Panc1 (cell line): ENCODE measurements at regions not wholly inside any gene's neighbourhood (a gene's known extent, or its start where the extent isn't known, plus 50 kb on each side); places are given as distances from the start of the nearest gene placed in this dataset.

Source experiments
- ATAC-seq: fragments of 200-7000 bp; cut with Tn5 transposase; 2 replicates; pipeline ENCODE4 v1.9.1; 2020; ENCODE audit warnings: mild to moderate bottlenecking, moderate library complexity
- BruUV-seq: library from RNA; stranded (reverse); fragments of 400-500 nt; replicated peaks from 2 replicates; lab custom pipeline; 2021; lab: Mats Ljungman, UMichigan
- CTCF ChIA-PET: fragments of 300-600 bp; sonication (Branson Sonifier 250); formaldehyde crosslinking; loops from one replicate; lab custom pipeline; 2022; ENCODE audit warnings: antibody characterized with exemption; lab: Charles Lee
- POLR2A ChIA-PET: fragments of 300-600 bp; sonication (Branson Sonifier 250); formaldehyde crosslinking; loops from one replicate; lab custom pipeline; 2022; ENCODE audit warnings: antibody characterized with exemption; lab: Charles Lee
- DNase-seq: peaks from one replicate; pipeline ENCODE4 v3.0.0-alpha.2; 2010; ENCODE audit warnings: low read depth, low spot score
- H3K27ac ChIP-seq: 2 replicates; pipeline ENCODE4 v1.5.1; 2011; ENCODE audit warnings: mild to moderate bottlenecking, low read length, inconsistent platforms
- H3K27me3 ChIP-seq: fragments of 200-500 bp; sonication (Bioruptor generic); 2 replicates; pipeline ENCODE4 v1.6.0; 2014; ENCODE audit warnings: low read length, inconsistent platforms; ENCODE audit not compliant: control insufficient read depth, insufficient read depth
- H3K36me3 ChIP-seq: fragments of 200-500 bp; sonication (Bioruptor generic); 2 replicates; pipeline ENCODE4 v1.5.1; 2014; ENCODE audit warnings: inconsistent platforms, mild to moderate bottlenecking, low read length, moderate library complexity; ENCODE audit not compliant: control insufficient read depth, insufficient read depth
- H3K4me1 ChIP-seq: 2 replicates; pipeline ENCODE4 v1.5.1; 2011; ENCODE audit warnings: inconsistent platforms, mild to moderate bottlenecking, low read length, moderate library complexity; ENCODE audit not compliant: control insufficient read depth, insufficient read depth
- H3K4me3 ChIP-seq, 2 experiments: 2 replicates each; pipeline ENCODE4 v1.5.1; 2011 to 2012; ENCODE audit warnings: low read depth in 2 of 2, low read length in 2 of 2, mild to moderate bottlenecking in 2 of 2, inconsistent platforms in 1 of 2, moderate library complexity in 1 of 2
- H3K9me3 ChIP-seq: fragments of 200-500 bp; sonication (Bioruptor generic); 2 replicates; pipeline ENCODE4 v1.5.1; 2014; ENCODE audit warnings: low read depth, mild to moderate bottlenecking, inconsistent platforms, low read length, moderate library complexity; ENCODE audit not compliant: control insufficient read depth, insufficient read depth
- POLR2AphosphoS5 ChIP-seq: IDR thresholded peaks from 2 replicates; pipeline ENCODE4 v1.6.1; 2012; ENCODE audit warnings: mild to moderate bottlenecking, low read depth, low read length, moderate library complexity
- SIN3A ChIP-seq: IDR thresholded peaks from 2 replicates; pipeline ENCODE4 v1.6.1; 2012; ENCODE audit warnings: low read depth, mild to moderate bottlenecking, low read length, moderate library complexity, borderline replicate concordance; ENCODE audit not compliant: insufficient read depth
- TCF7L2 ChIP-seq: IDR thresholded peaks from 2 replicates; pipeline ENCODE4 v1.6.1; 2011; ENCODE audit warnings: mild to moderate bottlenecking, low read depth, low read length, inconsistent platforms
- in situ Hi-C: cut with HindIII; loops from 2 replicates; pipeline ENCODE4 v1.10.0; 2016; ENCODE audit warnings: low sequenced_read_pairs, low pct_unique_long_range_greater_than_20kb
- intact Hi-C: fragments of 100-400 bp; cut with micrococcal nuclease; formaldehyde crosslinking; loops from one replicate; pipeline ENCODE4 v1.10.0; 2022; ENCODE audit not compliant: unreplicated experiment
- TF ChIP-seq, protein P1 (sequence below), 2 experiments: IDR thresholded peaks; 2 replicates each; pipeline ENCODE4 v1.6.1; 2011 to 2012; ENCODE audit warnings: low read depth in 2 of 2, control low read depth in 1 of 2, low read length in 1 of 2, mild to moderate bottlenecking in 1 of 2, moderate library complexity in 1 of 2; ENCODE audit not compliant: insufficient read depth in 1 of 2
- TF ChIP-seq, protein P2 (sequence below): fragments of 450-650 bp; IDR thresholded peaks from 2 replicates; pipeline ENCODE4 v1.5.1; 2017; ENCODE audit warnings: mild to moderate bottlenecking

DNA sequence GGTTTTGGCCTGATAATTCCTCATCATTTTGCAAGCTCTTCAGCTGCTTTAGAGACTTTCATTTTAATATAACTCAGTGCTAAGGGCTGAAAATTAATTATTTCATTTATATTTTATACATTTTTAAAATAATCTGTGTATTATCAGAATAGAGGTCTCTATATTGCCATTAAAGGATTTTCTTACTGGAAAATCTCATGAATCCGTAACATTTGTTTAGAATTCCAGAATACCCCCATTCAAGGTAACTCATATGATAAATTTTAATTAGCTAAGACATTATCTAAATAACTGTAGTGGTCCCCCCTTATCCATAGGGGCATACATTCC, 51.6 kb downstream of the BMAL2 start:
- POLR2A ChIA-PET = no interaction called here
- TF ChIP-seq POLR2AphosphoS5 = no peak
- TF ChIP-seq, protein P1, sequence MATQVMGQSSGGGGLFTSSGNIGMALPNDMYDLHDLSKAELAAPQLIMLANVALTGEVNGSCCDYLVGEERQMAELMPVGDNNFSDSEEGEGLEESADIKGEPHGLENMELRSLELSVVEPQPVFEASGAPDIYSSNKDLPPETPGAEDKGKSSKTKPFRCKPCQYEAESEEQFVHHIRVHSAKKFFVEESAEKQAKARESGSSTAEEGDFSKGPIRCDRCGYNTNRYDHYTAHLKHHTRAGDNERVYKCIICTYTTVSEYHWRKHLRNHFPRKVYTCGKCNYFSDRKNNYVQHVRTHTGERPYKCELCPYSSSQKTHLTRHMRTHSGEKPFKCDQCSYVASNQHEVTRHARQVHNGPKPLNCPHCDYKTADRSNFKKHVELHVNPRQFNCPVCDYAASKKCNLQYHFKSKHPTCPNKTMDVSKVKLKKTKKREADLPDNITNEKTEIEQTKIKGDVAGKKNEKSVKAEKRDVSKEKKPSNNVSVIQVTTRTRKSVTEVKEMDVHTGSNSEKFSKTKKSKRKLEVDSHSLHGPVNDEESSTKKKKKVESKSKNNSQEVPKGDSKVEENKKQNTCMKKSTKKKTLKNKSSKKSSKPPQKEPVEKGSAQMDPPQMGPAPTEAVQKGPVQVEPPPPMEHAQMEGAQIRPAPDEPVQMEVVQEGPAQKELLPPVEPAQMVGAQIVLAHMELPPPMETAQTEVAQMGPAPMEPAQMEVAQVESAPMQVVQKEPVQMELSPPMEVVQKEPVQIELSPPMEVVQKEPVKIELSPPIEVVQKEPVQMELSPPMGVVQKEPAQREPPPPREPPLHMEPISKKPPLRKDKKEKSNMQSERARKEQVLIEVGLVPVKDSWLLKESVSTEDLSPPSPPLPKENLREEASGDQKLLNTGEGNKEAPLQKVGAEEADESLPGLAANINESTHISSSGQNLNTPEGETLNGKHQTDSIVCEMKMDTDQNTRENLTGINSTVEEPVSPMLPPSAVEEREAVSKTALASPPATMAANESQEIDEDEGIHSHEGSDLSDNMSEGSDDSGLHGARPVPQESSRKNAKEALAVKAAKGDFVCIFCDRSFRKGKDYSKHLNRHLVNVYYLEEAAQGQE (IDR thresholded peaks at IDR 0.05; ENCODE audit: insufficient read depth in 1 of 2, low read depth in 2 of 2, low read length in 1 of 2) = no peak
- TF ChIP-seq, protein P2, sequence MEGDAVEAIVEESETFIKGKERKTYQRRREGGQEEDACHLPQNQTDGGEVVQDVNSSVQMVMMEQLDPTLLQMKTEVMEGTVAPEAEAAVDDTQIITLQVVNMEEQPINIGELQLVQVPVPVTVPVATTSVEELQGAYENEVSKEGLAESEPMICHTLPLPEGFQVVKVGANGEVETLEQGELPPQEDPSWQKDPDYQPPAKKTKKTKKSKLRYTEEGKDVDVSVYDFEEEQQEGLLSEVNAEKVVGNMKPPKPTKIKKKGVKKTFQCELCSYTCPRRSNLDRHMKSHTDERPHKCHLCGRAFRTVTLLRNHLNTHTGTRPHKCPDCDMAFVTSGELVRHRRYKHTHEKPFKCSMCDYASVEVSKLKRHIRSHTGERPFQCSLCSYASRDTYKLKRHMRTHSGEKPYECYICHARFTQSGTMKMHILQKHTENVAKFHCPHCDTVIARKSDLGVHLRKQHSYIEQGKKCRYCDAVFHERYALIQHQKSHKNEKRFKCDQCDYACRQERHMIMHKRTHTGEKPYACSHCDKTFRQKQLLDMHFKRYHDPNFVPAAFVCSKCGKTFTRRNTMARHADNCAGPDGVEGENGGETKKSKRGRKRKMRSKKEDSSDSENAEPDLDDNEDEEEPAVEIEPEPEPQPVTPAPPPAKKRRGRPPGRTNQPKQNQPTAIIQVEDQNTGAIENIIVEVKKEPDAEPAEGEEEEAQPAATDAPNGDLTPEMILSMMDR = no peak; the same call in none of the 2 replicates
- TF ChIP-seq SIN3A = no peak
- no peak for TF ChIP-seq TCF7L2
- Histone ChIP-seq H3K4me3 (no peak overlapping the region), H3K27me3 (no peaks in the 10 kb centered on the region), H3K9me3 (no peaks in the 10 kb centered on the region), H3K36me3 (no peaks in the 10 kb centered on the region), H3K4me1 (no peaks in the 10 kb centered on the region), H3K27ac (no peak overlapping the region)
- intact Hi-C loops (loop anchor here (10.0 kb wide), 1 partner anchor 49 kb away; the partner anchor contains the start of gene BMAL2), in situ Hi-C loops (no loop called here)
- CTCF ChIA-PET = no interaction called here
- BruUV-seq = no TSS peak
- DNase-seq (no peak), ATAC-seq (no peak)

DNA sequence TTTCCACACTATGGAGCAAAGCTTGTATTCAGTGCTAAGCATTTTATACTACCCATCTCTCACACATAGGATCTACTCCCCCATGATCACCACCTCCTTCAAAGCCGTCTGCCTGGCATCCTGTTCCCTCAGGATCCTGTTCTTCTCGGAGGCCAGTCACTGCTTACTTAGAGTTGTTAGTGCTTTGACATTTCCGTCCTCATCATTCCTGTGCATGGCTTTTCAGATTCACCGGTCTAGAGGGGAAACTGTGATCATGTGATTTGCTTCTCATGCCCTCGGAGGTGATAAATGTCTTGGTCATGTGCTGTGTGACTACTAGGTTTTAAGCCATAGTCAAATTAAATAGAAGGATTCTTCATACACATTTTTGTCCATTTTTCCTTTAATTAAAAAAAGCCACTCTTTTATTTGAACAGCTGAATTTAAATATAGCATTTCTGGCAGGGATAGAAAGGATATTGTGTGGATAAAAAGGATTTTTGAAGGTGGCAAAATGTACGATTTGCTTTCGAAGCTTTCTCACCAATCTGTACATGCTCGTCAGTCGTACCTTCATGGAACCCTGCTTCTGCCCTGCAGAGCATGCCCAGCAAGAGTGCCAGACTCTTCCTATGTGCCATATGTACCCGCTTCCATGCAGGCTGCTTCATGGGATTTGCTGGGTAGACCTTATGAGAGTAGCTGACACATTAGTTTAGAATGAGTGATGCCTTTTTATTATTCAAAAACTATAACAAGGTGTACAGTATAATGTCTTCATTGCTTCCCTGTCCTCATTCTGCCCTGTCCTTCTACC, 53.3 kb downstream of the BMAL2 start:
- Histone ChIP-seq H3K27me3 (no peaks in the 10 kb centered on the region), H3K27ac (no peak overlapping the region), H3K9me3 (no peaks in the 10 kb centered on the region), H3K36me3 (no peaks in the 10 kb centered on the region), H3K4me1 (no peaks in the 10 kb centered on the region), H3K4me3 (no peak overlapping the region)
- no TSS peak for BruUV-seq
- POLR2A ChIA-PET = no interaction called here
- in situ Hi-C loops (no loop called here), intact Hi-C loops (loop anchor here (10.0 kb wide), 1 partner anchor 51 kb away; the partner anchor contains the start of gene BMAL2)
- TF ChIP-seq SIN3A (no peak), TCF7L2 (no peak), POLR2AphosphoS5 (no peak)
- TF ChIP-seq, protein P1 (IDR thresholded peaks at IDR 0.05; ENCODE audit: insufficient read depth in 1 of 2, low read depth in 2 of 2, low read length in 1 of 2) = no peak
- TF ChIP-seq, protein P2 = no peak
- no peak for DNase-seq
- CTCF ChIA-PET = no interaction called here
- ATAC-seq = no peak
